H1 (cell line): ENCODE measurements at regions not wholly inside any gene's neighbourhood (a gene's known extent, or its start where the extent isn't known, plus 50 kb on each side); places are given as distances from the start of the nearest gene placed in this dataset.

Experiments
- BCL11A ChIP-seq, 2 experiments: IDR thresholded peaks; one replicate each; pipeline ENCODE4 v1.6.1; 2011; ENCODE audit warnings: low read depth in 2 of 2, low read length in 2 of 2, mild to moderate bottlenecking in 2 of 2
- CTCF ChIP-seq, 3 experiments: IDR thresholded peaks; 1 replicate in 2 of 3; 2 replicates in 1 of 3; pipeline versions ENCODE4 v1.5.1 to v1.6.1; 2011; ENCODE audit warnings: low read length in 3 of 3, mild to moderate bottlenecking in 3 of 3, inconsistent platforms in 2 of 3, low read depth in 1 of 3, moderate library complexity in 1 of 3; ENCODE audit not compliant: insufficient read depth in 1 of 3; ENCODE audit errors: control extremely low read depth in 1 of 3
- RBBP5 ChIP-seq: IDR thresholded peaks from 2 replicates; pipeline ENCODE4 v1.7.1; 2012; ENCODE audit warnings: low read depth, mild to moderate bottlenecking, inconsistent platforms, low read length, moderate library complexity, borderline replicate concordance
- TAF1 ChIP-seq: IDR thresholded peaks from 2 replicates; pipeline ENCODE4 v1.6.1; 2011; ENCODE audit warnings: mild to moderate bottlenecking, low read depth, low read length
- USF2 ChIP-seq: IDR thresholded peaks from 2 replicates; pipeline ENCODE4 v1.6.1; 2011; ENCODE audit warnings: low read length, improper control_type of control experiment

DNA sequence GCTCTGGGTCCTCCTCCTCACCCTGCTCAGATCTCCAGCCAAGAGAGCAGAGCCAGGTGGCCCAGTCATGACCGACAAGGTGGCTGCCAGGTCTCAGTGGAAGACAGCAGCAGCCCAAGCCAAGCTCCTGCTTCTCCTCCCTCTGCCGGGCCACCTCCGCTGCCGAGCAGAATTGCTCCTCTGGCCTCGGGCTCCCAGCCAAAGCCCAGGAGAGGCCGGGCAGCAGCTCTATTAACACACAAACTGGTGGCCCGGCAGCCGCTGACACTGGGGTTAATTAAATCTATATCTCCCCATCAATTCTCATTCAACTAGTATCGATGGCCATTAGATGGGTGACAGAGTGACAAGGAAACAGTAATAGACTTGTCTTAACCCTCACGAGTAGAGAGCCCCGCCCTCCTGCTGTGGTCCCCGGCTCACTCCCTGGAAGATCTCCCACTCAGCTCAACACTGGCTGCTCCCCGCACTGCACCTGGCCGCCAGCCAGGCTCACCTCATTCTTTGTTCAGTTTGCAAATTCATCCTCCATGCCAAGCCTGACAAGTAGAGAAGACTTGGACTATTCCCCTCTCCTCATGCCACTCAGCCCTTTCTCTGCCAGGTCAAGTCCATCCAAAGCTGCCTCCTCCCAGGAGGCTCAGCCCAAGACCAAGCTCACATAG lies 74.1 kb upstream of the UNC5B start:
- TF ChIP-seq CTCF (IDR thresholded peaks at IDR 0.05; ENCODE audit: control extremely low read depth in 1 of 3, insufficient read depth in 1 of 3, low read depth in 1 of 3, low read length in 3 of 3) (no peak), USF2 (no peak), RBBP5 (no peak), TAF1 (no peak), BCL11A (IDR thresholded peaks at IDR 0.05; ENCODE audit: low read depth in 2 of 2, low read length in 2 of 2) (no peak)
